Cardiac septum (tissue), 1 donor: ENCODE measurements at regions not wholly inside any gene's neighbourhood (a gene's known extent, or its start where the extent isn't known, plus 50 kb on each side); places are given as distances from the start of the nearest gene placed in this dataset.
"Not testable (repeated sequence)": the region's sequence is repeated elsewhere in the genome, so short reads cannot be mapped to it uniquely, and the experiment has no call there.

Experiments
- DNase-seq: peaks from one replicate; pipeline ENCODE4 v3.0.0-alpha.2; 2020; ENCODE audit warnings: low spot score
- intact Hi-C: fragments of 100-400 bp; cut with DNase I; formaldehyde crosslinking; loops from one replicate; pipeline ENCODE4 v1.14.0; 2022
- donor health status: DM: no; HTN: no; CAD: no.

DNA sequence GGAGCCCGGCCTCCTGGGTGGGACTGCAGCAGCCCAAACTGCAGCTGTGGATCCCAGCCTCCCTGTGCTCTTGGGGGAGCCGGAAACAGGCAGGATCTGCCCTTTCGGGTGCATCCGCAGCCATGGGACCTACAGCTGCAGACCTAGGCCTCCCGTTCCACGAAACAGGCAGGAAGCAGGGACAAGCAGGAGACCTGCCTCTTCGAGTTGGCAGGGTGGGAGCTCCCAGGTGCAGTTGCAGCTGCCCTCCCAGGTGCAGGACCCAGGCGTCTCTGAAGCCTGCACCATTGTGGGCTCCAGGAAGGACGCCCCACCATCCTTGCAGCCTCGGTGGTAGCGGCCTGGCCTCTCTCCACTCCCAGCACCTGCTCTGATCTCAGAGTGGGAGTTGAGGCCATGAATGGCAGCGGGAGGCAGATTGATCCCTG, 189.0 kb upstream of the KLHL1 start:
- no peak for DNase-seq
- intact Hi-C loops = no loop called here

DNA sequence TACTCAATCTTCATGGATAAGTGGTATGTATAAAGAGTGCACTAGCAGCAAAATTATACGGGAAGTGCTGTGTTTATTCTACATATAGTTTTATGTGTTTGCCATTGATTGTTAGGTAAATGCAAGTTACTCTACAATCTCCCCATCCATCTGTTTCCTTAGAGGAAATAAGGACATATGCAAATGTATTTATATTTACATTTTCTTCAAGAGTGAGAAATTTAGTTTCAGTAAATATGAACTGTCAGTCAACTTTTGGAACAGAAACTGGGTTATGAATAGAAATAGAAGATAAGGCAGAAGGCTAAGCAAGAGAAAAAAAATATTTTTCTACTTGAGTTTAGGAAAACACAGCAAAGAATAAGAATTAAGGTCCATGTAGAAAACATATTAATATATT, 176.1 kb upstream of the KLHL1 start:
- DNase-seq = no peak
- intact Hi-C loops = no loop called here

GRCh38 chr13:70275841-70276240, 167.6 kb upstream of the KLHL1 start:
- intact Hi-C loops = no loop called here
- no peak for DNase-seq

GRCh38 chr13:70255406-70255991, 147.2 kb upstream of the KLHL1 start:
- intact Hi-C loops = no loop called here
- DNase-seq = no peak

DNA sequence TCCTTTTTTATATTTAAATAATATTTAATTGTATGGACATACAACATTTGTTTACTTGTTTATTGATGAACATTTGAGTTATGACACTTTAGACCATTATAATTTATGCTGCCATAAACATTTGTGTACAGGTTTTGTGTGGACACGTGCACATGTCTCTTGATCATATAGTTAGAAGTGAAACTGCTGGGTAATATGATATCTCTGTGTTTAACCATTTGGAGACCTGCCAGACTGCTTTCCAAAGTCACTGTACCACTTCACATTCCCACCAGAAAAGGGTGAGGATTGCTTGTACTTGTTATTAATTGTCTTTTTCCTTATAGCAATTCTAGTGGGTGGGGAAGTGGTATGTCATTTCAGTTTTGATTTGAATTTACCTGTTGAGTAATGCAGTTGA, 145.6 kb upstream of the KLHL1 start:
- no peak for DNase-seq
- intact Hi-C loops = no loop called here

GRCh38 chr13:70253411-70253810, 145.2 kb upstream of the KLHL1 start:
- intact Hi-C loops = no loop called here
- DNase-seq = no peak

GRCh38 chr13:70249332-70250064, 141.2 kb upstream of the KLHL1 start:
- intact Hi-C loops = no loop called here

GRCh38 chr13:70237131-70237530, 128.9 kb upstream of the KLHL1 start:
- intact Hi-C loops = no loop called here
- DNase-seq = no peak

More at GRCh38 chr13:70249332-70250064, 141.2 kb upstream of the KLHL1 start:
- no peak for DNase-seq

DNA sequence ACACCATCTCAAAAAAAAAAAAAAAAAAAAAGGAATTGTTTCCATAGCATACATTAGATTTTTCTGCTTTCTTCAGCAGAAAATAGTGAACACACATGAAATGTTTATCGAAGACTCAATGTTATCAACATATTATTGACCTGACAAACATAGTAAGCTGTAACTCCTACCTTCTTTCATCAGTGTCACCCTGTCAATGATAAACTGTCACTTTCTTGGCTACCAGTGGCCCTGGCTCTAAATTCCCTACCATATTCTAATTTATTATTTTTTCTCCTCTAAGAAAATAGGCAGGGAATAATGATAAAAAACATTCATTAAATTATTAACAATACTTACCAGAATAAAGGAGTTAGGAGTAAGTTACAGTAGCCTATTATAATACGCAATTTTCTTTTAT, 127.3 kb upstream of the KLHL1 start:
- no peak for DNase-seq
- intact Hi-C loops = no loop called here

- intact Hi-C loops = no loop called here
These were observed 115.7 kb upstream of the KLHL1 start for GRCh38 chr13:70223911-70224310.

GRCh38 chr13:70222926-70223325, 114.7 kb upstream of the KLHL1 start:
- intact Hi-C loops = no loop called here
- no peak for DNase-seq

More at GRCh38 chr13:70223911-70224310, 115.7 kb upstream of the KLHL1 start:
- DNase-seq = no peak

DNA sequence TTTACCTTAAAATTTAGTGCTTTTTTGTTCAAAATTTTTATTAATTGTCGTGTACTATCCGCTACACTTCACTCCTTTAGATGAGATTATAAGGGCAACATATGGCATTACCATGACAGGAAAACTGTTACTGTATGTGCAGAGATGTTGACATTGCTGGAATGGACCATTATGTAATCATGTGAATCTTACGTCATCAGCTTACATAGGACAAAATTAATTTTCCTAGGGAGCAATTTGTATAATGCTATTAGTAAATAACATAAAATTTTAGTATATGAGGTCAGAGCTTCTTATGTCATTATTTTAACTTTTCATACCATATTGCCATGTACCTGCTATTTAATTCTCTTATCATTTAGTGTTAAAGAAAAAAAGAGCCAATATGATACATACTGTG, 110.4 kb upstream of the KLHL1 start:
- no peak for DNase-seq

DNA sequence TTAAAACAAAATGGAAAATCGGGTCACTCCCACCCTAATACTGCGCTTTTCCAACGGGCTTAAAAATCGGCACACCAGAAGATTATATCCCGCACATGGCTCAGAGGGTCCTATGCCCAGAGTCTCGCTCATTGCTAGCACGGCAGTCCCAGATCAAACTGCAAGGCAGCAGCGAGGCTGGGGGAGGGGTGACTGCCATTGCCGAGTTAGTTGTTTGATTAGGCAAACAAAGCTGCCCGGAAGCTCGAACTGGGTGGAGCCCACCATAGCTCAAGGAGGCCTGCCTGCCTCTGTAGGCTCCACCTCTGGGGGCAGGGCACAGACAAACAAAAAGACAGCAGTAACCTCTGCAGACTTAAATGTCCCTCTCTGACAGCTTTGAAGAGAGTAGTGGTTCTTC, 100.7 kb upstream of the KLHL1 start:
- DNase-seq, intact Hi-C loops: not testable (repeated sequence)

More for the DNA sequence above, 110.4 kb upstream of the KLHL1 start:
- intact Hi-C loops = no loop called here

DNA sequence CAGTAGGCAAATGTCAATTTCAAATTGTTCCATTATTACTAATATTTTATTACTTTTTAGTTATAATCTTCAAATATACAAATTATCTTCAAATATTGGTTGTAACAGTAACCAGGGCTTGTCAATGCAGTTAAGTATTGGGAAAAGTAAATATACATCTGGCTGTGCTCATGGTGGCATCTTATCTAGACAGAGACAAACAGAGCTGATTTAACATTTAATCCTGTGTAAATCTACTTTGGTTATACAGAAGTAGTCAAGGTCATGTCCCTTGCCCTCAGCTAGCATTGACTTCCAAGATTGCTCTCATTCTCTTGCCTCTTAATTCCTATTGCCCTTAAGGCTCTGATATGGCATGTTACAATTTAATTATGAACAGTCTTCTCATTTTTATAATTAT, 98.4 kb upstream of the KLHL1 start:
- no peak for DNase-seq
- intact Hi-C loops = no loop called here

DNA sequence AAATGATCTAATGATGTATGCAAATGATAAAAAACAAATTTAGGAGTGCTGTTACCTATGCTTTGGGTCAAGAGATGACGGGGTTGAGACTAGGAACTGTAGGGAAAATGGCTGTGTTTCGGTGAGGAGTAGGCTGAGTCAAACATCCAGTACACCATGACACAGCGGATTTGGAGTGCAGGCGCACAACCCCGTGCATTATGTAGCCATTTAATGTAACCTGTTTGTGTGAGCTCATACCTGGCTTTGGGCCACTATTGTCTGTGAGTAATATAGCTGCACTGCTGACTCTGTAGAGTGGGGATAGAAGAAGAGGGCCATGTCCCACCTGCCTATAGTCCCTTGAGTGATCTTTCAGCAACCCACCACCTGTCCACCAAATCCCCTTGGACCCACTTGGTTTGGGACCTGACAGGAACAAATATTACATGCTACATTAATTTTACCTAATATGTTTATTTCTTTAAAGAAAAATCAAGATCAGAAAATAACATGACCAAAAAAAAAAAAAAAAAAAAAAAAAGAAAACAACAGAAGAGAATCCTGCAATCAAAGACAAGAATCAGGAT, 95.5 kb upstream of the KLHL1 start:
- no peak for DNase-seq
- intact Hi-C loops = no loop called here

GRCh38 chr13:70191034-70191433, 82.8 kb upstream of the KLHL1 start:
- intact Hi-C loops = no loop called here
- no peak for DNase-seq

- no peak for DNase-seq
- intact Hi-C loops = no loop called here
These were observed 81.7 kb upstream of the KLHL1 start for GRCh38 chr13:70189981-70190380.

GRCh38 chr13:70188567-70188966, 80.3 kb upstream of the KLHL1 start:
- intact Hi-C loops = no loop called here
- no peak for DNase-seq

DNA sequence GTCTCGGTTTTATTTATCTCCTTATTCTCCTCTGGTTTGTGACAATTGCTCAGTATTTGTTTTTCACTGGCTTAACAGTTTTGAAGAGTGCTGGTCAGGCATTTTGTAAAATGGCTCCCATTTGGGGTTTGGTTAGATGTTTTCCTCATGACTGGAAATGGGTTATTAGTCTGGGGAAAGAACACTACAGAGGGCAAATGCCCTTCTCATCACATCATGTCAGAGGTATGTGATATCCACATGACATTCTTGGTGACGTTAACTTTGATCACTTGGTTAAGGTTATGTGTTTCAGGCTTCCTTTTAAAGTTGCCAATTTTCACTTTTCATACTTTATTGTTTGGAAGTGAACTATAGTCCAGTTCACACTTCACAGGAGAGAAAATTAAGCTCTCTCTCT, 74.8 kb upstream of the KLHL1 start:
- DNase-seq = no peak
- intact Hi-C loops = no loop called here
